GM10266 (cell line): ENCODE measurements at regions not wholly inside any gene's neighbourhood (a gene's known extent, or its start where the extent isn't known, plus 50 kb on each side); places are given as distances from the start of the nearest gene placed in this dataset.

ENCODE experiments used
- DNase-seq: peaks from one replicate; pipeline ENCODE4 v3.0.0; 2012; ENCODE audit errors: extremely low spot score
- CTCF ChIP-seq: IDR thresholded peaks from 2 replicates; pipeline ENCODE4 v1.5.1; 2012; ENCODE audit warnings: mild to moderate bottlenecking, low read depth; ENCODE audit not compliant: control insufficient read depth, insufficient read depth; ENCODE audit errors: missing control alignments

GRCh38 chr11:25899617-25900160 is 432.2 kb upstream of the ANO3 start:
- no peak for TF ChIP-seq CTCF
- no peak for DNase-seq

DNA sequence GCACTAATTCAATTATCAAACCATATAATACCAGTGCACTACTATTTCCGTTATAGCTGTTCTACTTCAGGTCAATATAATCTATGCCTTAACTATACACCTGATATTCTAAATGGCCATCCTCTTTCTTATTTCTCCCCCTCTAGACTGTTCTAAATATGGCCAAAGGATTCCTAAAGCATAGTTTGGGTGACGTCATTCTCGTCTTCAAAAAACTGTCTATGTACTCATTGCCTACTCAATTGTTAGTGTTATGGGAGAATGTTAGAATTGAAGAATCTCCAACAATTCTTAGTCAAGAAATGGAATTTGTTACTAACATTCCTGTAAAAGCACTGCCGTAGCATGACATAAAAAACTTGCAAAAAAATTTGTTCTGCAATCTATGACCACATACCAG is 431.1 kb upstream of the ANO3 start:
- no peak for TF ChIP-seq CTCF
- DNase-seq: no peak

- TF ChIP-seq CTCF: no peak
- DNase-seq: no peak
Observed at GRCh38 chr11:25901415-25901814, 430.5 kb upstream of the ANO3 start.

DNA sequence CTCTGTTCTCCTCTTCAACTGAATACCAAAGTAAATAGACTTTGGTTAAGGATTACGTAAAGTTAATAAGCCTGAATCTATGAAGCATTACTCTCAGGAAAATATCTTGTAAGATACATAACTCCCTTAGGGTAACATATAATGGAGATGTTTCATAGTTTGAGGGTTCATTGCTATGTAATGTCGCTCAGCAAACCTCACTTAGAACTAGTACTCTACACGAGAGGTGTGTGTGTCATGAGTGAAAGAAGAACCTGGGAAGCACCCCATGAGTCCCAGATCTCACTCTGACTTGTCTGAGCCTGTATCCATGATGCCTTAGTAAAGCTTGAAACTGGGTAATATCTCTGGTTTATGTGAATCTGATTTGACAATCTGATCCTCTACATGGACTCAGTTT is 429.5 kb upstream of the ANO3 start:
- DNase-seq: no peak
- no peak for TF ChIP-seq CTCF

GRCh38 chr11:25908726-25909125 is 423.2 kb upstream of the ANO3 start:
- DNase-seq: no peak
- no peak for TF ChIP-seq CTCF

DNA sequence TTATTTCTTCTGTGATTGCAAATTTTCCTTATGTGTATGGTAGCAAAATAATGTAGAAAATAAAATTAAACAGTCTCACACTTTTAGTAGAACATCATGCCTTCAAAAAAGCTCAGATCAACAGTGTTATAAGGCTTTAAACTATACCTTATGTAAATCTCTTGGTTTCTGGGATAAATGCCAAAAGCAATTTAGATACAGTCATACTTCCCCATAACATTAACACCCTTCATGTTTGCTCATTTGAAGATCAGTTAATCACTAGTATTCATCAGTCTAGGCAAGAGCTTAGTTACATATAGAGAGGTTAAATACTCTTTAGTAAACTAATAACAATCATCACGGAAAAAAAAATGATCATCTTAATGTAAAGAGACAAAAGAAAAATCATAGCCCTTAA is 421.8 kb upstream of the ANO3 start:
- DNase-seq: no peak
- no peak for TF ChIP-seq CTCF

DNA sequence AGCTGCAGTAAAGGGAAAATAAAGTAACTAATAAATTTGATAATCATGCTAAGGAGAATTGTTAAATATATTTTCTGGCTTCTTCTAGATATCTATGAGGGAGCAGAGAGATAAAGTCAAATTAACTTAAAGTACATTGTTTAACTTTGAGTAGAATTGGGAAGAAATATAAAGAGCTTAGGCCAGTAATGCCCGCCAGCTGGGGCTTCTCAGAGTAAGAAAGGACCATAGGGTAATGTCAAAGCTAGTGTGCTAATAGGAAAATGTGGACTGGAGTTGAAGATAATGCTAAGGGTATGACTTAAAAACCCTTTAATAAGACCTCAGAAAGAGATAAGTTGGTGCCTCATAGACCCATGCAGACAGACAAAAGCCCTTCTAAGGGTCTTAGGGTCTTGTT is 411.6 kb upstream of the ANO3 start:
- no peak for TF ChIP-seq CTCF
- DNase-seq: no peak
